Pancreas (tissue), 10 donors: ENCODE measurements at regions not wholly inside any gene's neighbourhood (a gene's known extent, or its start where the extent isn't known, plus 50 kb on each side); places are given as distances from the start of the nearest gene placed in this dataset.

Experiments
- ATAC-seq, 4 donors: fragments of 200-7000 bp; cut with Tn5 transposase; one replicate each; pipeline versions ENCODE4 v1.8.0 to v1.9.1; 2020; ENCODE audit warnings: mild to moderate bottlenecking in 4 of 4, moderate library complexity in 4 of 4
- DNase-seq, 6 donors: peaks; one replicate each; pipeline ENCODE4 v3.0.0-alpha.2; 2020
- FAIRE-seq: peaks from 2 replicates; lab custom pipeline; 2012; peaks lifted over from hg19 to GRCh38; lab: Jason Lieb, UNC
- H3K27ac ChIP-seq, 4 donors: fragments of 200-600 bp; sonication (generic); 1 replicate in 3 of 4; 2 replicates in 1 of 4; pipeline versions ENCODE4 v1.5.0 to v1.8.0; 2020
- H3K27me3 ChIP-seq, 4 donors: fragments of 200-600 bp; one replicate each; pipeline ENCODE4 v1.8.0; 2021
- H3K36me3 ChIP-seq, 3 donors: fragments of 200-600 bp; sonication (generic) in 1 of 3; one replicate each; pipeline versions ENCODE4 v1.5.0 to v1.8.0; 2020 to 2021
- H3K4me1 ChIP-seq, 3 donors: fragments of 200-600 bp; one replicate each; pipeline ENCODE4 v1.8.0; 2021
- H3K4me3 ChIP-seq, 4 donors: fragments of 200-600 bp; sonication (generic) in 2 of 4; one replicate each; pipeline versions ENCODE4 v1.5.0 to v1.8.0; 2020 to 2021
- H3K9me3 ChIP-seq, 4 donors: fragments of 200-600 bp; one replicate each; pipeline ENCODE4 v1.8.0; 2021
- WGBS, 2 donors: extraction: QIAGEN DNeasy Blood & Tissue Kit; methylation state at CpG; one replicate each; pipeline ENCODE4 v1.1.7; 2013; 5-methylcytosine and 5-hydroxymethylcytosine counted together
- intact Hi-C, 3 donors: fragments of 100-400 bp; cut with DNase I; formaldehyde crosslinking; loops; one replicate each; pipeline versions ENCODE4 v1.11.1 to v1.14.2; 2022
- TF ChIP-seq, protein P1 (sequence below), 4 donors: fragments of 200-600 bp; sonication (generic) in 3 of 4; IDR thresholded peaks; one replicate each; pipeline versions ENCODE4 v1.5.0 to v1.8.0; 2021; ENCODE audit warnings: antibody characterized with exemption in 4 of 4
- donor health status: healthy with polysubstance abuse.
- donor health status: DM: no; HTN: no; CAD: no; lungs with moderate emphysema.
- donor health status: DM: no; HTN: no; CAD: no.
- donor health status: control.
- donor health status: control.
- donor health status: Bipolar disorder and iron deficiency.
- donor health status: DM: yes; HTN: yes; CAD: no.
- donor health status: DM: no; HTN: no; CAD: no.
- donor health status: DM: no; HTN: no; CAD: no.
- donor health status: DM: yes; HTN: yes; CAD: no.

GRCh38 chr20:46810448-46811223, 84.0 kb upstream of the EYA2 start:
- WGBS, 2 donors = 68 to 69% methylated on average over 18 to 20 of the region's 20 CpGs
- H3K4me3 ChIP-seq = peak overlapping the region in 1 of 4 donors; percentile 27

GRCh38 chr20:46811224-46812084, 83.2 kb upstream of the EYA2 start:
- no peaks in the 10 kb centered on the region for H3K9me3 ChIP-seq
- no peaks in the 10 kb centered on the region for H3K36me3 ChIP-seq
- H3K4me1 ChIP-seq = peaks cover 0 to 7% (median 6%) of the 10 kb centered on the region in 3 donors
- 13% methylated on average over 37 to 54 of the region's 54 CpGs for WGBS, 2 donors
- TF ChIP-seq, protein P1, sequence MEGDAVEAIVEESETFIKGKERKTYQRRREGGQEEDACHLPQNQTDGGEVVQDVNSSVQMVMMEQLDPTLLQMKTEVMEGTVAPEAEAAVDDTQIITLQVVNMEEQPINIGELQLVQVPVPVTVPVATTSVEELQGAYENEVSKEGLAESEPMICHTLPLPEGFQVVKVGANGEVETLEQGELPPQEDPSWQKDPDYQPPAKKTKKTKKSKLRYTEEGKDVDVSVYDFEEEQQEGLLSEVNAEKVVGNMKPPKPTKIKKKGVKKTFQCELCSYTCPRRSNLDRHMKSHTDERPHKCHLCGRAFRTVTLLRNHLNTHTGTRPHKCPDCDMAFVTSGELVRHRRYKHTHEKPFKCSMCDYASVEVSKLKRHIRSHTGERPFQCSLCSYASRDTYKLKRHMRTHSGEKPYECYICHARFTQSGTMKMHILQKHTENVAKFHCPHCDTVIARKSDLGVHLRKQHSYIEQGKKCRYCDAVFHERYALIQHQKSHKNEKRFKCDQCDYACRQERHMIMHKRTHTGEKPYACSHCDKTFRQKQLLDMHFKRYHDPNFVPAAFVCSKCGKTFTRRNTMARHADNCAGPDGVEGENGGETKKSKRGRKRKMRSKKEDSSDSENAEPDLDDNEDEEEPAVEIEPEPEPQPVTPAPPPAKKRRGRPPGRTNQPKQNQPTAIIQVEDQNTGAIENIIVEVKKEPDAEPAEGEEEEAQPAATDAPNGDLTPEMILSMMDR (IDR thresholded peaks at IDR 0.05) = no peak
- intact Hi-C loops = no loop called here
- DNase-seq = no peak
- FAIRE-seq = no peak
- ATAC-seq = peak in 3 of 4 donors; percentile 38 to 55 (median 48)
- peak overlapping the region in 2 of 4 donors; percentile 23 to 27 for H3K4me3 ChIP-seq
- H3K27ac ChIP-seq = no peak overlapping the region
- peaks cover 0 to 4% (median 2%) of the 10 kb centered on the region in 4 donors for H3K27me3 ChIP-seq

More at GRCh38 chr20:46810448-46811223, 84.0 kb upstream of the EYA2 start:
- H3K4me1 ChIP-seq = peaks cover 0 to 7% (median 6%) of the 10 kb centered on the region in 3 donors
- H3K36me3 ChIP-seq = no peaks in the 10 kb centered on the region
- FAIRE-seq = no peak
- intact Hi-C loops = no loop called here
- H3K9me3 ChIP-seq = no peaks in the 10 kb centered on the region
- no peak for DNase-seq
- H3K27me3 ChIP-seq = peaks cover 0 to 4% (median 2%) of the 10 kb centered on the region in 4 donors
- peak in 3 of 4 donors; percentile 30 to 50 (median 38) for ATAC-seq
- H3K27ac ChIP-seq = no peak overlapping the region
- TF ChIP-seq, protein P1 (IDR thresholded peaks at IDR 0.05) = no peak

DNA sequence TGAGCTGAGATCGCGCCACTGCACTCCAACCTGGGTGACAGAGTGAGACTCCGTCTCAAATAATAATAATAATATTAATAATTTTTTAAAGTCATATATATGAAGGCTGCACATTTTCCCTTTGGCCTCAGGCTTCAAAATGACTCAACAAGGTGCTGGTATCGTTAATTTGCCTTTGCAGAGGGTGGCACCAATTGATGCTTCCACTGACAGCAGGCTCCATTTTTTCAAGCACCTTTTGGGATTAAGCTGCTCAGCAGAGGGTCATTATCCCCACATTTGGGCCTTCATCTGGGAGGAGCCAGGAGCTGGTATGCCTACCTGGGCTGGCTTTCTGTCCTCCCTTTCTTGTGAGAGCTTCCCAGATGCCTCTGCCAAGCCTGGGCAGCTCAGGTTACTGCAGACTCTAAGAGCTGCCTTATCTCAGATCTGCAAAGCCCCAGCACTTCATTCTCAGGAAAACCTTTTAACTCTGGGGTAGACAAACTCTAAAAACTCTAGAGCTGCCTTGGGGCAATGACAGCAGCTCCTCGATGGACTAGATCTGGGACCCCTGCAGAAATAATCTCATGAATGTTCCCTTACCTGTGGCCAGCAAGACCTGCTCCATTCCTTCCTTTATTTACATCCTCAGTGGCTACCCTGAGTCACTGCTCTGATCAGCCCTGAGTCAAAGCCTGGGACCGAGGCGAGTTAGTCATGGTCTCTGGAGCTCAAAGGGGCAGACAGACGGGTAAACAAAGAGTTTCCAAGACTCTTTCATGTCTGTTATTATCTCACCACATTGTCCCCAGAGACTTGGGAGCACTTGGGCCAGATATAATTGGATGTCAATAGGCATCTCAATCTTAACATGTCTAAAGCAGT, 80.0 kb upstream of the EYA2 start:
- no peak for DNase-seq
- 59 to 71% methylated on average over 8 of the region's 8 CpGs for WGBS, 2 donors
- intact Hi-C loops = no loop called here

GRCh38 chr20:46816097-46816496, 78.5 kb upstream of the EYA2 start:
- H3K36me3 ChIP-seq = no peaks in the 10 kb centered on the region
- FAIRE-seq = no peak
- H3K4me3 ChIP-seq = no peak overlapping the region
- H3K27me3 ChIP-seq = peaks cover 0 to 4% (median under 1%) of the 10 kb centered on the region in 4 donors
- H3K4me1 ChIP-seq = no peaks in the 10 kb centered on the region
- no peak for DNase-seq
- WGBS, 2 donors = 70 to 80% methylated on average over 5 of the region's 5 CpGs
- no peaks in the 10 kb centered on the region for H3K9me3 ChIP-seq
- intact Hi-C loops = no loop called here
- TF ChIP-seq, protein P1 (IDR thresholded peaks at IDR 0.05) = no peak
- ATAC-seq = no peak
- H3K27ac ChIP-seq = no peak overlapping the region

More for the DNA sequence above, 80.0 kb upstream of the EYA2 start:
- TF ChIP-seq, protein P1 (IDR thresholded peaks at IDR 0.05) = no peak
- no peaks in the 10 kb centered on the region for H3K4me1 ChIP-seq
- H3K27ac ChIP-seq = no peak overlapping the region
- ATAC-seq = peak in 2 of 4 donors; percentile 35 to 63
- H3K27me3 ChIP-seq = peaks cover 0 to 4% (median 2%) of the 10 kb centered on the region in 4 donors
- no peak for FAIRE-seq
- no peaks in the 10 kb centered on the region for H3K36me3 ChIP-seq
- no peaks in the 10 kb centered on the region for H3K9me3 ChIP-seq
- no peak overlapping the region for H3K4me3 ChIP-seq
